GM04503 (cell line): ENCODE measurements at regions not wholly inside any gene's neighbourhood (a gene's known extent, or its start where the extent isn't known, plus 50 kb on each side); places are given as distances from the start of the nearest gene placed in this dataset.

Experiments used
- DNase-seq: peaks from one replicate; pipeline ENCODE4 v3.0.0-alpha.2; 2012; ENCODE audit warnings: low read depth

GRCh38 chr13:30151388-30151787 lies 156.0 kb downstream of the KATNAL1 start:
- DNase-seq: no peak

- no peak for DNase-seq
Measured at GRCh38 chr13:30149248-30149647, 158.1 kb downstream of the KATNAL1 start.

DNA sequence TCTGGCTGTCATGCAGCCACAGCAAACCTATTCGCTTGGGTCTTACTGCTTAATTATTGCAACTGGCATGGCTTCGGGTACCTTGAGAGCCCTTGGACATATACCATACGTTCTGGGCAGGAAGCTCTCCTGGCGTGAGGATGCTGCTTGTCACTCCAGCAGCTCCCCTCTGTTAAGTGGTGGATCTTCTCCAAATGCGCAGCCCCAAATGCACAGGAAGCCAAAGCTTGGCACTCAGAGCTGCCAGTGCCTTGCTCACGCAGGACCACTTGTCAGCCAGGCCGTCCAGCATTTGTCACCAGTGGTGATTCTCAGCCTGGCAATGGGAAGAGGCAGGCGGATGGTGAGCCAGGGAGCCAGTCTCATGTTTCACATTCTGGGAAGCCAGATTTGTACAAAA lies 158.6 kb downstream of the KATNAL1 start:
- DNase-seq: no peak

DNA sequence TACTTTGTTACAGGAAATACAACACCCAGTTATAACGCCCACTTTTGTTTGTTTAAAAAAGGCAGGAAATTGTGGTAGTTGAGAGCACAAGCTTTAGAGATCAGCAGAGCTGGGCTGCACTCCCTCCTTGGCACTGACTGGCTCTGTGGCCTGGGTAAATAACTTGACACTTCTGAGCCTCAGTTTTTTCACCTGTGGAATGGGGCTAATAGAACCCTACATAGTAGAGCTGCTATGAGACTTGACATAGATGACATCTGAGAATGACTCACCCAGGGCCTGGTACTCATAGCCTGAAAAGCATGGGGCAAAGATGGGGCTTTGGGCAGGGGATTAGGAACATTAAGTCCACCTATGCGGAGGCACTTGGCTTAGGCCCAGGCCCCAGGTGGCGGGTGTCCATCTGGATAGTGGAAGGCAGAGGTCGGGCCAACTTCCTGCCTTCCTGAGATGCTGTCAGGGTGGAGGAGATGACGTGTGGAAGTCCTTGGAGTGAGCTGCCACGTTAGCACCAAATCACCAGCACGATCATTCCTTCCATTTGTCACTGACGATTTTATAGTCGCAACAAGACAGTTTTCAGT lies 159.1 kb downstream of the KATNAL1 start:
- DNase-seq: no peak

GRCh38 chr13:30147421-30147820 lies 159.9 kb downstream of the KATNAL1 start:
- no peak for DNase-seq

- no peak for DNase-seq
Measured at GRCh38 chr13:30147015-30147414, 160.3 kb downstream of the KATNAL1 start.

GRCh38 chr13:30145709-30146367 lies 161.5 kb downstream of the KATNAL1 start:
- no peak for DNase-seq

GRCh38 chr13:30143666-30144400 lies 163.5 kb downstream of the KATNAL1 start:
- DNase-seq: no peak

- peak; percentile 98 for DNase-seq
Measured at GRCh38 chr13:30142486-30143211, 164.7 kb downstream of the KATNAL1 start.

- DNase-seq: no peak
Measured at GRCh38 chr13:30141775-30142485, 165.4 kb downstream of the KATNAL1 start.

DNA sequence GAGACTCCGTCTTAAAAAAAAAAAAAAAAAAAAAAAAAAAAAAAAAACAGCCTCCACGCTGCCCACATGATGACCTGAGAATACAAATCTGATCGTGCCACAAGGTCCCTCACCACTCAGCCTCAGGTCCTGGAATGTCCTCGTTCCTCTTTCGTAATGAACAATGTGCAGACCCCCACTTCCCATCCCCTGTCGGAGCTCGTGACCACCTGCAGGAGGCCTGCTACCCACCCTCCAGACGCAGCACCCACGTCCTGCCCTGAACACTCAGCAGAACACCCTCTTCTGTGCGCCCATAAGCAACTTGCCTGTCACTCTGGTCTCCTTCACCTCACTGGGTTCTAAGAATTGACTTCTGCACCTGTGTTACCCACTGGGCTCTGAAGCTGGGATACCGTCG lies 166.4 kb downstream of the KATNAL1 start:
- DNase-seq: no peak

DNA sequence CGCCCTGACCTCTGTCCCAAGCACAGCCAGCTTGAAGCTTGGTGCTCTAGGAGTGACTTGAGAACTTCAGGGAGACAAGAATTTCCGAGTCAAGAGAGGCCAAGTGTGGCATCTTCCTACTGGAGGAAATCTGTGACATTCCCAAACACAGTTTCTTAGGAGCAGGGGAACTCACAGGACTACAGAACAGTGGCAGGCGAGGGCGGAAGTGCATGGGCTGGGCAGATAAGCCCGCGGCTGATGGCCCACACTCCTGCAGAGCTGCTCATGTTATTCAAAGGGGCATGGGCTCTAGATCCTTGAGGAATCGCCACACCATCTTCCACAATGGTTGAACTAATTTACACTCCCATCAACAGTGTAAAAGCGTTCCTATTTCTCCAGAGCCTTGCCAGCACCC lies 168.8 kb downstream of the KATNAL1 start:
- DNase-seq: no peak

GRCh38 chr13:30135868-30136267 lies 171.5 kb downstream of the KATNAL1 start:
- DNase-seq: no peak

- no peak for DNase-seq
Measured at GRCh38 chr13:30135351-30135750, 172.0 kb downstream of the KATNAL1 start.

DNA sequence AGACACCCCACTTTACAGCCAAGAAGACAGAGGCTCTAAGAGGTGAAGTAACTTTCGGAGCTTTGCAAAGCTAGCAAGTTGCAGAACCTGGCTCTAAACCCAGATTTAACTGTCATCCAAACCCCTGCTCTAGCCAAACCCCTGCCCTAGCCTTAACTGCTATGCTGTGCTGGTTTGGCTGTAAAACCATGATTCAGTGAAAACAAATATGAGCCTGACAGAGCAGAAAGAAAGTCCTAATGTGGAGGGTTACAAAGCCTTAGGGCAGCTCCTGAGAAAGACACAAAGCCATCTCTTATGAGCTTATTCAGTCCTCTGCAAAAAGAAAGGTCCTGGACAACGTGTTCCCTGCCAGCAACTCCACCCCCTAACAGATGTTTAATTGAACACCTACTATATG lies 172.8 kb downstream of the KATNAL1 start:
- DNase-seq: no peak

DNA sequence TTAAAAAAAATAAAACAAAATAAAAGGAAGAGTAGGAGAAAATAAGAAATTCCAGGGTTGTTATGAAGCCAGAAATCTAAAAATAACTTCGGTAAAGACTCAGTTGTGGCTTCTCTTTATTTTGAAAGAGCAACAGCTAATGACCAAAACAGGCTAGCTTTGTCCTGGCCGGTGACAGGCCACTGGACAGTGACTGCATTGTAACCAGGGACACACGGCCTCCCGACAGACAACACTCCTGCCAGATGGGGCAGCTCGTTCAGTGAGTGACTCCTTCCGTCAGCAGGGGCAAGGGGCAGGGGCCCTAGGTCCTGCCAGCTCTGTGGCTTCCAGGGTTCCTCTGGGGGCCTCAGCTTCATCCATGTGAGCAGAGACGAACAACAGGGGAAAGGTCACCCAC lies 173.4 kb downstream of the KATNAL1 start:
- DNase-seq: no peak

- DNase-seq: no peak
Measured at GRCh38 chr13:30133554-30133912, 173.8 kb downstream of the KATNAL1 start.

- no peak for DNase-seq
Measured at GRCh38 chr13:30132623-30133553, 174.5 kb downstream of the KATNAL1 start.

GRCh38 chr13:30129411-30129810 lies 177.9 kb downstream of the KATNAL1 start:
- DNase-seq: no peak

DNA sequence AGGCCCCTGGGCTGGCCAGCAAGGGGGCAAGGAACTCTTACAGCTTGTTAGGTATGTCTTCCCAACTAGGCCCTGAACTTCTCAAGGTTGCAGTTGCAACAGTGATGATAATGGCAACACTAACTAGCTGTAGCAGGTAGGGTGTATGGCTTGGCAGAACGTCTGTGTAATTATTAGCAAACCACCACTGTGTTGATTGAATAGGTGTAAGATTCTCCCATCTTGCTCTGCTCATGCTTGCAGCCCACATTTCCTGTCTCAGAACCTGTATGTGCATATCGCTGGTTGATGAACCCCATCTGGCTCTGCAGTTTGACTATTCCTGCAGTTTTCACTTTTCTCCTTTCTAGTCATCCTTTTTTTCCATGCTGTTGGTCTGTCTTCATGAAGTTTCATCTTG lies 178.8 kb downstream of the KATNAL1 start:
- DNase-seq: no peak

DNA sequence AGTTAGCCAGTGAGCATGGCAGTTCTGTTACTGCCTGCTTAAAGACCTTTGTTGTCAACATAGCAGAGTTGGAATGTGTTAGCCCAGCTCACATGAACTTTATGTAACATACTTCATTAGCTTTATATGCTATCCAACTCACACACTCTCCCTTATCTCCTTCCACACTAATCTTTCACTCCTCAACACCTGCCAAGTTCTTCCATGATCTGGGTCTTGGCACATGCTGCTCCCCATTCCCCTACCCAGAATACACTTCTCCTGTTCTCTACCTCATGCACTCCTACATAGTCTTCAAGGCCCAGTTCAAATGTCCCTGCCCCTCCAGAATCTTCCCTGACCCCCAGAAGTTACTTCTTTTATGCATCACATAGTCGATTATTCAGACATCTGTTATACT lies 179.3 kb downstream of the KATNAL1 start:
- DNase-seq: no peak
